ENCODE measurements at regions not wholly inside any gene's neighbourhood (a gene's known extent, or its start where the extent isn't known, plus 50 kb on each side); places are given as distances from the start of the nearest gene placed in this dataset.
A peak's percentile ranks its signal among the peaks of the same experiment; 100 is the strongest.

- no peak for FAIRE-seq
Measured at GRCh38 chr11:69416762-69417698, 64.4 kb upstream of the LINC01488 start.

- FAIRE-seq: no peak
Measured at GRCh38 chr11:69417699-69418085, 63.8 kb upstream of the LINC01488 start.

GRCh38 chr11:69418576-69419296, 62.7 kb upstream of the LINC01488 start:
- no peak for FAIRE-seq

- no peak for FAIRE-seq
Measured at GRCh38 chr11:69419662-69420395, 61.6 kb upstream of the LINC01488 start.

- no peak for FAIRE-seq
Measured at GRCh38 chr11:69422645-69423044, 58.8 kb upstream of the LINC01488 start.

GRCh38 chr11:69423181-69423580, 58.3 kb upstream of the LINC01488 start:
- FAIRE-seq: no peak

- FAIRE-seq: peak; percentile 36
Measured at GRCh38 chr11:69423611-69424385, 57.7 kb upstream of the LINC01488 start.

GRCh38 chr11:69424748-69425147, 56.7 kb upstream of the LINC01488 start:
- FAIRE-seq: no peak

- no peak for FAIRE-seq
Measured at GRCh38 chr11:69425444-69425843, 56.0 kb upstream of the LINC01488 start.

- FAIRE-seq: no peak
Measured at GRCh38 chr11:69425895-69426544, 55.4 kb upstream of the LINC01488 start.

- no peak for FAIRE-seq
Measured at GRCh38 chr11:69427337-69427736, 54.1 kb upstream of the LINC01488 start.

GRCh38 chr11:69427906-69428880, 53.3 kb upstream of the LINC01488 start:
- FAIRE-seq: no peak

- FAIRE-seq: no peak
Measured at GRCh38 chr11:69429716-69430491, 51.6 kb upstream of the LINC01488 start.

GRCh38 chr11:69430566-69430965, 50.9 kb upstream of the LINC01488 start:
- no peak for FAIRE-seq

- FAIRE-seq: no peak
Measured at GRCh38 chr11:69431136-69431535, 50.3 kb upstream of the LINC01488 start.

All from colon (tissue), 2 donors.